ENCODE measurements at regions not wholly inside any gene's neighbourhood (a gene's known extent, or its start where the extent isn't known, plus 50 kb on each side); places are given as distances from the start of the nearest gene placed in this dataset.
A peak's percentile ranks its signal among the peaks of the same experiment; 100 is the strongest.
"Not testable (repeated sequence)": the region's sequence is repeated elsewhere in the genome, so short reads cannot be mapped to it uniquely, and the experiment has no call there.

- H3K9me3 ChIP-seq (ENCODE audit: control insufficient read depth, low read depth, low read length); H3K4me1 ChIP-seq (ENCODE audit: control insufficient read depth, insufficient read depth, low read length); H3K27ac ChIP-seq (ENCODE audit: low read length); DNase-seq; H3K27me3 ChIP-seq (ENCODE audit: control insufficient read depth, insufficient read depth, low read length); H3K4me3 ChIP-seq (ENCODE audit: low read length); H3K36me3 ChIP-seq (ENCODE audit: control insufficient read depth, insufficient read depth, low read length): not testable (repeated sequence)
- no CpG with 5 or more reads among the region's 3 CpGs for WGBS (ENCODE audit: insufficient coverage, low lambda C conversion rate)
Observed at GRCh38 chr5:173483599-173483998, 132.9 kb downstream of the BOD1 start.

GRCh38 chr5:173483160-173483559 lies 133.3 kb downstream of the BOD1 start:
- DNase-seq: no peak
- Histone ChIP-seq H3K9me3 (ENCODE audit: control insufficient read depth, low read depth, low read length) (no peaks in the 10 kb centered on the region), H3K36me3 (ENCODE audit: control insufficient read depth, insufficient read depth, low read length) (no peaks in the 10 kb centered on the region), H3K4me1 (ENCODE audit: control insufficient read depth, insufficient read depth, low read length) (no peaks in the 10 kb centered on the region), H3K4me3 (ENCODE audit: low read length) (no peak overlapping the region), H3K27ac (ENCODE audit: low read length) (no peak overlapping the region), H3K27me3 (ENCODE audit: control insufficient read depth, insufficient read depth, low read length) (no peaks in the 10 kb centered on the region)
- 83% methylated on average over 1 of the region's 4 CpGs for WGBS (ENCODE audit: insufficient coverage, low lambda C conversion rate)

- Histone ChIP-seq H3K9me3 (ENCODE audit: control insufficient read depth, low read depth, low read length) (no peaks in the 10 kb centered on the region), H3K27me3 (ENCODE audit: control insufficient read depth, insufficient read depth, low read length) (no peaks in the 10 kb centered on the region), H3K4me3 (ENCODE audit: low read length) (no peak overlapping the region), H3K27ac (ENCODE audit: low read length) (no peak overlapping the region), H3K4me1 (ENCODE audit: control insufficient read depth, insufficient read depth, low read length) (no peaks in the 10 kb centered on the region), H3K36me3 (ENCODE audit: control insufficient read depth, insufficient read depth, low read length) (no peaks in the 10 kb centered on the region)
- no peak for DNase-seq
- no CpG with 5 or more reads among the region's 5 CpGs for WGBS (ENCODE audit: insufficient coverage, low lambda C conversion rate)
Observed at GRCh38 chr5:173481821-173482220, 134.6 kb downstream of the BOD1 start.

- no peak overlapping the region for H3K27ac ChIP-seq (ENCODE audit: low read length)
- no peaks in the 10 kb centered on the region for H3K36me3 ChIP-seq (ENCODE audit: control insufficient read depth, insufficient read depth, low read length)
- H3K4me1 ChIP-seq (ENCODE audit: control insufficient read depth, insufficient read depth, low read length): no peaks in the 10 kb centered on the region
- no peak for DNase-seq
- H3K9me3 ChIP-seq (ENCODE audit: control insufficient read depth, low read depth, low read length): no peaks in the 10 kb centered on the region
- H3K27me3 ChIP-seq (ENCODE audit: control insufficient read depth, insufficient read depth, low read length): no peaks in the 10 kb centered on the region
- H3K4me3 ChIP-seq (ENCODE audit: low read length): no peak overlapping the region
Observed at GRCh38 chr5:173480896-173481295, 135.6 kb downstream of the BOD1 start.

DNA sequence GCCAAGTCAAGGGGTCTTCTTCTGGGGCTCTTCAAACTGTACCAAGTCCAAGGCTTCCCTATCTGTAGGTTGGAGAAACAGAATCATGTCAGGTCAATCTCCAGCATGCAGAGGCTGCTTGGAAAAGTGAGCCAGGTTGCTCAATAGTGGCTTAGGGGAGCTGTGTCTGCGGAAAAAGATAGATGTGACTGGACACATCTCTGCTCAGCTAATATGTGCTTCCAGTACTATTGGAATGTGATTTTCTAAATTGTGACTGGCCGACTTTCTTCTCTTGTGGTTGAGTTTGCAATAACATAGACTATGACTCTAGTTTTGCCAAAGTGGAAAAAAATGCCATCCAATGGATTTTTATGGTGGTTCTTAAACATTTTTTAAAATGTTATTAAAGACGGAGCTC lies 136.7 kb downstream of the BOD1 start:
- Histone ChIP-seq H3K36me3 (ENCODE audit: control insufficient read depth, insufficient read depth, low read length) (no peaks in the 10 kb centered on the region), H3K27me3 (ENCODE audit: control insufficient read depth, insufficient read depth, low read length) (no peaks in the 10 kb centered on the region), H3K9me3 (ENCODE audit: control insufficient read depth, low read depth, low read length) (no peaks in the 10 kb centered on the region), H3K27ac (ENCODE audit: low read length) (no peak overlapping the region), H3K4me1 (ENCODE audit: control insufficient read depth, insufficient read depth, low read length) (no peaks in the 10 kb centered on the region), H3K4me3 (ENCODE audit: low read length) (no peak overlapping the region)
- DNase-seq: no peak
- WGBS (ENCODE audit: insufficient coverage, low lambda C conversion rate): 80% methylated on average over 1 of the region's 3 CpGs

- H3K27me3 ChIP-seq (ENCODE audit: control insufficient read depth, insufficient read depth, low read length): peaks cover 2% of the 10 kb centered on the region
- no peak overlapping the region for H3K4me3 ChIP-seq (ENCODE audit: low read length)
- no peaks in the 10 kb centered on the region for H3K4me1 ChIP-seq (ENCODE audit: control insufficient read depth, insufficient read depth, low read length)
- no peaks in the 10 kb centered on the region for H3K9me3 ChIP-seq (ENCODE audit: control insufficient read depth, low read depth, low read length)
- DNase-seq: no peak
- no peak overlapping the region for H3K27ac ChIP-seq (ENCODE audit: low read length)
- 38% methylated on average over 4 of the region's 13 CpGs for WGBS (ENCODE audit: insufficient coverage, low lambda C conversion rate)
- no peaks in the 10 kb centered on the region for H3K36me3 ChIP-seq (ENCODE audit: control insufficient read depth, insufficient read depth, low read length)
Observed at GRCh38 chr5:173477345-173478040, 139.0 kb downstream of the BOD1 start.

DNA sequence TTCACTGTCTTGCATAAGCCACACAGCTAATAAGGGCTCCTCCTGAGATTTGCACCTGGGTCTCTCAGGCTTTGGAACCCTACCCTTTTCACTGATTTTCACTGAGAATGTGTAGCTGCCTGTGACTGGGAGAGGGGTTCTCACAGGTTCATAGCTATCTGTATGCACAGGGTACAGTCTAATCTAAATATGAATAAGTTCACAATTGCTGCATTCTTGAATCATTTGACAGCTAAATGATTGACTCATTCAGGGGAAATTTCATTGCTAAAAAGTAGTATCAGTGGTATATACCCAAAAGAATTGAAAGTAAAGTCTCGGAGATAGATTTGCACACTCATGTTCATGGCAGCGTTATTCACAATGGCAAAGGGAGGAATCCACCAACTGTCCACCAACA lies 140.7 kb downstream of the BOD1 start:
- no peaks in the 10 kb centered on the region for H3K4me1 ChIP-seq (ENCODE audit: control insufficient read depth, insufficient read depth, low read length)
- 100% methylated on average over 1 of the region's 2 CpGs for WGBS (ENCODE audit: insufficient coverage, low lambda C conversion rate)
- peaks cover 2% of the 10 kb centered on the region for H3K27me3 ChIP-seq (ENCODE audit: control insufficient read depth, insufficient read depth, low read length)
- DNase-seq: no peak
- H3K9me3 ChIP-seq (ENCODE audit: control insufficient read depth, low read depth, low read length): no peaks in the 10 kb centered on the region
- H3K27ac ChIP-seq (ENCODE audit: low read length): no peak overlapping the region
- no peak overlapping the region for H3K4me3 ChIP-seq (ENCODE audit: low read length)
- no peaks in the 10 kb centered on the region for H3K36me3 ChIP-seq (ENCODE audit: control insufficient read depth, insufficient read depth, low read length)

DNA sequence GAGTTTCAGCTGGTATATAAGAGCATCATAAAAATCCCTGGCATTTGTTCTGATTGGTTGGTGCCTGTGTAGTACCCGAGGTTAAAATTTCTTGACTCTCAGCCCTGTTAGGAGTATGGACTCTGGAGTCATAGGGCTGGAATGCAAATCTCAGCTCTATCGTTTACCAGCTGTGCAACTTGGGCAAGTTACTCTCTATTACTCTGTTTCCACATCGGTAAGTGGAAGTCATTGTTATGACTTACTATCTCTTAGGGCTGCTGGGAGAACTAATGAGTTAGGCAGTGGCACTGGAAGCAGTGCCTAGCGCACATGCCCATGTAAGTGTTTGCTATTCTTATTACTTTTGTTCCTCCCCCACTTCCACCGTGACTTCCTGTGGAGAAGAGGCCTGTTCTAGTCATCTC lies 141.6 kb downstream of the BOD1 start:
- 60% methylated on average over 1 of the region's 5 CpGs for WGBS (ENCODE audit: insufficient coverage, low lambda C conversion rate)
- no peak overlapping the region for H3K27ac ChIP-seq (ENCODE audit: low read length)

DNA sequence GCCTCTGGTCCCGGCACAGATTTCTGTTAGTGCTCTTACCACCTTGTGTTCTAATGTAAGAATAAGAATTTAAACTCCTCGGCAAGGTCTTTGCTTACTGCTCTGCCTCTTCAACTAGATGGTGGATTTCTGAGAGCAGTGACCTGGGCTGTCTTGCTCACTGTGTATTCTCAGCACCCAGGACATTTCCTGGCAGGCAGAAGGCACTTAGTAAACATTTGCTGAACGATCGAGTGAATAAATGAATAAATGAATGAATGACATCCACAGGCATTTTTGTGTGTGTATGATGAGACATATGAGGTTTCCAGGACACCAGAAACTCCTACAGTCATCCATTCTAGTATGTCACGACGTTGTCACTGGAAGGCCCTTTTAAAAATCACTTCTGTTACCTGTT lies 143.2 kb downstream of the BOD1 start:
- Histone ChIP-seq H3K36me3 (ENCODE audit: control insufficient read depth, insufficient read depth, low read length) (no peaks in the 10 kb centered on the region), H3K9me3 (ENCODE audit: control insufficient read depth, low read depth, low read length) (no peaks in the 10 kb centered on the region), H3K27me3 (ENCODE audit: control insufficient read depth, insufficient read depth, low read length) (peaks cover 2% of the 10 kb centered on the region), H3K4me1 (ENCODE audit: control insufficient read depth, insufficient read depth, low read length) (no peaks in the 10 kb centered on the region), H3K4me3 (ENCODE audit: low read length) (no peak overlapping the region), H3K27ac (ENCODE audit: low read length) (no peak overlapping the region)
- WGBS (ENCODE audit: insufficient coverage, low lambda C conversion rate): no CpG with 5 or more reads among the region's 6 CpGs
- DNase-seq: no peak

More for the DNA sequence above, 141.6 kb downstream of the BOD1 start:
- Histone ChIP-seq H3K4me1 (ENCODE audit: control insufficient read depth, insufficient read depth, low read length) (no peaks in the 10 kb centered on the region), H3K9me3 (ENCODE audit: control insufficient read depth, low read depth, low read length) (no peaks in the 10 kb centered on the region), H3K36me3 (ENCODE audit: control insufficient read depth, insufficient read depth, low read length) (no peaks in the 10 kb centered on the region), H3K4me3 (ENCODE audit: low read length) (no peak overlapping the region), H3K27me3 (ENCODE audit: control insufficient read depth, insufficient read depth, low read length) (peaks cover 2% of the 10 kb centered on the region)
- no peak for DNase-seq

DNA sequence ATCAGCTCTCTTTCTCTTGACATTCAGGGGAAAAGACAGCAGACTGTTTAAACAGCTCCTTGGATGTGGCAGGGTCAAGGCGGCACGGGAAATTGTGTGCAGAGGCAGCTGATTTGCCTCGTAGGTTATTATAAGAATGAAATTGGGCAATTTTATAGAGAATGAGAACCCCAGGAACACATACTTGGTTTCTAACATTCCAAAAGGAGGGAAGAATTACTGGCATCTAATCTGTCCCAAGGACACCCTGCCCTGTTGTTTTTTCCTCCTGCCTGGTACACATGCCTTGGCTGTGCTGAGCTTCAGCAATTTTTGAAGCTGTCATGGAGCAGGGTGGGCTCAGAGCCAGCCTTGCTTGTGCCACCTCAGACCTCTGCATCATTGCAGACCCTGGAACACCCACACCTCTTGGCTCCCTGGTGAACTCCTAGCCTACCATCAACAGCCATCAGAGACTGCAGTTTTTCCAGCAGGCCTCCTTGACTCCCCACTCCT lies 143.6 kb downstream of the BOD1 start:
- Histone ChIP-seq H3K27ac (ENCODE audit: low read length) (no peak overlapping the region), H3K27me3 (ENCODE audit: control insufficient read depth, insufficient read depth, low read length) (peaks cover 2% of the 10 kb centered on the region), H3K36me3 (ENCODE audit: control insufficient read depth, insufficient read depth, low read length) (no peaks in the 10 kb centered on the region), H3K4me1 (ENCODE audit: control insufficient read depth, insufficient read depth, low read length) (no peaks in the 10 kb centered on the region), H3K9me3 (ENCODE audit: control insufficient read depth, low read depth, low read length) (no peaks in the 10 kb centered on the region), H3K4me3 (ENCODE audit: low read length) (no peak overlapping the region)
- no CpG with 5 or more reads among the region's 3 CpGs for WGBS (ENCODE audit: insufficient coverage, low lambda C conversion rate)
- no peak for DNase-seq

DNA sequence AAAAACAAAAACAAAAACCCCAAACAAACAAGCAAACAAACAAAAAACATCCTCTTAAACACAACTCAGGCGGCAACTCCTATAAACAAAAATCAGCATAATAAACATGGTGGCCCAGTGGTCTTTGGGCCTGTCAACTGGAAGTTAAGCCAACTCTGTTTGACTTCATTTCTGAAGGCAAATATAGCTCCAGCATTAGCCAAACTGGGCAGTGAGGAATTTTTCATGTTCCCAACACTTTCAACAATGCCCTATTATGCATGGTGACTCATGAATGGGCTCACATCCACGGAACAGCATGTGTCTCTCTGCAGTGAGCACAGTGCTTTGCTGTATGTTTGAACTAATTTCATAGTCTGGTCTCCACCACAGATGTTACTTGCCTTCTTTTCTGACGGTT lies 143.9 kb upstream of the STC2 start:
- Histone ChIP-seq H3K27ac (ENCODE audit: low read length) (no peak overlapping the region), H3K36me3 (ENCODE audit: control insufficient read depth, insufficient read depth, low read length) (no peaks in the 10 kb centered on the region), H3K4me3 (ENCODE audit: low read length) (no peak overlapping the region), H3K4me1 (ENCODE audit: control insufficient read depth, insufficient read depth, low read length) (no peaks in the 10 kb centered on the region), H3K9me3 (ENCODE audit: control insufficient read depth, low read depth, low read length) (no peaks in the 10 kb centered on the region), H3K27me3 (ENCODE audit: control insufficient read depth, insufficient read depth, low read length) (peaks cover 2% of the 10 kb centered on the region)
- peak; percentile 14 to 21 for DNase-seq
- WGBS (ENCODE audit: insufficient coverage, low lambda C conversion rate): 100% methylated on average over 1 of the region's 3 CpGs

Data from large intestine (tissue), 3 donors.